ENCODE measurements at regions not wholly inside any gene's neighbourhood (a gene's known extent, or its start where the extent isn't known, plus 50 kb on each side); places are given as distances from the start of the nearest gene placed in this dataset.

- TF ChIP-seq CTCF (IDR thresholded peaks at IDR 0.05) (no peak), POLR2A (IDR thresholded peaks at IDR 0.05) (no peak)
Observed at GRCh38 chr1:194209920-194210319, 1023.5 kb upstream of the B3GALT2 start.

All from thyroid gland (tissue), 4 donors.